SIG-M5 treated with dmso at 0.1 percent for 504 hours (cell line): ENCODE measurements at regions not wholly inside any gene's neighbourhood (a gene's known extent, or its start where the extent isn't known, plus 50 kb on each side); places are given as distances from the start of the nearest gene placed in this dataset.

Experiments used
- DNase-seq: peaks from one replicate; lab custom pipeline; 2025; ENCODE audit not compliant: unreplicated experiment; lab: John Stamatoyannopoulos, UW

DNA sequence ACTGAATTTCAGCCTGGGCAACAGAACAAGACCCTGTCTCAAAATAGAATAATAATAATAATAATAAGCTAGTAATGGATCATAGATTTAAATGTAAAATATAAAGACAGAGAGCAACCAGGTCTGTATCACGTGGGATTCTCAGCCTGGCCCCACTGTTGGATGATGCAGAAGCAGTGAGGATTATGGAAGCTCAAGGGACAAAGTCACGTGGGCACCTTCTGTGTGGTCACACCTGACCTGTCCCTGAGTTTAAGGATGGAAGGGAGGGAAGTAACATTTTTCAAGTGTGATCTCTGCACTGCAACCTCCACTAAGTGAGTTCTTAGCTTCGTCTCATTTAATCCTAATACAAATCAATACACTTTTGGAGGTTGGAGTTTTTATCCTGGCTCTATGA, 212.5 kb upstream of the IER5L start:
- DNase-seq = no peak

GRCh38 chr9:129387822-129388221, 209.8 kb upstream of the IER5L start:
- no peak for DNase-seq

- DNase-seq = no peak
These were observed 208.7 kb upstream of the IER5L start for GRCh38 chr9:129386812-129387177.

GRCh38 chr9:129385211-129385934, 207.3 kb upstream of the IER5L start:
- no peak for DNase-seq

GRCh38 chr9:129384491-129385210, 206.6 kb upstream of the IER5L start:
- no peak for DNase-seq

DNA sequence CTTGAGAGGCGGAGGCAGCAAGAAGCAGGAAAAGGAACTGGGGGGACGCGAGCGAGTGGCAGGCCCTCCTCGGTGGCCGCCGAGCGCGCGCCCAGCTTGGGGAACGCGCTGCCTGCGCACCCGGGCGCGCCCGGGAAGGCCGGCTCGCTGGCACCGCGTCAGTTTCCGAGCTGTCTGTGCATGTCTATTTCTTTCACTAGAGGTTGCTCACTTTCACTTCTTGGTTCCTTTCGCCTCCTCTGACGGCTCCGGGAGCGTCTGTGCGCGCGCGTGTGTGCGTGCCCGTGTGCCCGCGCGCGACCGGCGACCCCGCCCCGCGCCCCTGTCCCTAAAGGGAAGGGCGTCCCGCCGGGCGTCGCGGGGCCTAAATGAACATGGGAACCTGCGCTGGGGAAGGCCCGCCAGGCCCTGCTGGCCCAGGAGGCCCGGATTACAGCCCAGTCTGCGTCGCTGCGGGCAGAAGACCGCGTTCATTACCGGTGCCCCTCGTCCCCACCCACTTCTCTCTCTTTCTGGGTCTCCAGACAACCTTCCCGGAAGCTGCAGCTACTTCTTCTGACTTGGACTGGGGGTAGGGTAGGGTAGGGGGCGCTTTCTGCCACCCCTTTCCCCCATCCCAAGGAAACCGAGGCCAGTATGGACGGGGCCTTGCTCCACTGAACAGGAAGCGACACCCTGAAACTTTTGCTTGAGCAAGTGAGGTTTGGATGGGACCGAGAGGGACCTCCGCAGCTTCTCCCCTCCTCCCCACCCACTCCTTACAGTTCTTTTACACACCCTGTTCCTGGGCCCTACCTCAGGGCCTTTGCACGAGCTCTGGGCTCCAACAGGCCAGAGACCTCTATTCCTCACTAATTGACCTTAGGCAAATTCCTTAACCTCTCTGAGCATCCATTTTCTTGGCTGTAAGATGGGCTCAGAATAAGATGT, 205.8 kb upstream of the IER5L start:
- peak; percentile 87 for DNase-seq

DNA sequence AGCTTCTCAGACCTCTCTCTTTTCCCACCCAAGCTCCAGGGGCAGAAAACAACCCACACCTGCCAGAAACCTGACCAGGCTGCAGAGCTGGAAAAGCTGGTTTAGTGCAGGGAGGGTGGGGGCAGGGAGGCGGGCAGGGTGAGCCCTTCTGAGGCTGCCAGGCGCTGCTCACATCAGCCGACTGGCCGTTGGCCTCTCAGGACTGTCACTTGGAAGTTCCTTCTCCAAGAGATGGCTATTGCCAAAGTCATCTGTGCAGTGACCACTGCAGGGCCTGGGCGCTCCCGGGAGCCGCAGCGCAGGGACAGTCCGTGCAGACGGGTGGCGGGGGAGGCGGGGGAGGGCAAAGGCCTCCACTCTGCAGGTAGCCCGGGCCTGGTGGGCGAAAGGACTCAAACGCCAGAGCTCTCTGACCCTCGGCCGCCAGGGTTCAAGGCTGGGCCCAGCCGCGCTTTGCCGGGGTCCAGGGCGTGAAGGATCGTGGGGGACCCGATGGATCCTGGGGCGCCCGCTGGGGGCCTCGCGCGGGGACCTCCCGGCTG, 205.0 kb upstream of the IER5L start:
- peak; percentile 21 for DNase-seq

- no peak for DNase-seq
These were observed 204.4 kb upstream of the IER5L start for GRCh38 chr9:129382281-129383018.

- no peak for DNase-seq
These were observed 203.5 kb upstream of the IER5L start for GRCh38 chr9:129381481-129381957.

GRCh38 chr9:129380961-129381401, 202.9 kb upstream of the IER5L start:
- DNase-seq = no peak

DNA sequence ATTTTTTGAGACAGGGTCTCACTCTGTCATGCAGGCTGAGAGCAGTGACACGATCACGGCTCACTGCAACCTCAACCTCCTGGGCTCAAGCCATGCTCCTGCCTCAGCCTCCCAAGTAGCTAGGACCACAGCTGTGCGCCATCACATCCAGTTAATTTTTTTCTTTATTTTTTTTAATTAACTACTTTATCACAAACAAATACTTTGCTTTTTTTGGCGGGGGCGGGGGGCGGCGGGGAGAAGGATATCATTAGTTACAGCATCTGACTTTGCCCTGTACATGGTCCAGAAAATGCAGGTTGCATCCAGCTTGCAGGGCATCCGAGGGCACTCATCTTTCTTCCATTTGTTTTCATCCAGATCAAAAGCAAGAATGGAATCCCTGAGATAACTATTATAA, 201.8 kb upstream of the IER5L start:
- no peak for DNase-seq

GRCh38 chr9:129379181-129379836, 201.2 kb upstream of the IER5L start:
- DNase-seq = no peak

DNA sequence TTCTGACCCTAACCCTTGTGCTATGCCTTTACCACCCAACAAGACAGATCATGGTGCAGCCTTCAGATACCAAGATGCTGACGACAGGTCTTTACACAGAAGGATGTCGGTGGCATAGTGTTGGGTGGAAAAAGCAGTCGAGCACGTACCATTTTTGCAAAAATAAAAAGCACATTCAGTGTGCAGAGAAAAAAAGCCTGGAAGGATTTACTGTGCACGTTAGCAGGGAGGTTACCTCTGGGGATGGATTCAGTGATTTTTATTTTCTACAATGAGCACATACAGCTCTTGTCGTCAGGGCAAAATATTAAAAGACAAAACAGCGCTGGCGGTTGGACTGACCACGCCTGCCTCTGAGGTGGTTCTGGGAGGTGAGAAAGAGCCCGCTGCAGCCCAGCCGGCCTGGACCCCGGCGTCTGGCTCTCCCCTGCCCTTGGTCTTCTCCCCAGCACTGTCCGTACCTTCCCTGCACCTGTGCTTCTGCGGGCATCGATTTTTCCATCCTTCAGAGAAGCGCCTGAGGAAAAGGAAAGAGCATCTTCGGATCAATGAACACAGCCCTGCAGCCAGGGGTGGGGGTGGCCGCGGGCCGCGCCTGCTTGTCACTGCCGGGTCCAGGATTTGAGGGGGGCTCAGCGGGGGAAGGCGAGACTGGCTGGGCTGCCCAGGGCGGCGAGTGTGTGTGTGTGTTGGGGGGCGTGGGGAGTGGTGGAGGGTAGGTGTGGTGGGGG, 200.0 kb upstream of the IER5L start:
- DNase-seq = no peak

DNA sequence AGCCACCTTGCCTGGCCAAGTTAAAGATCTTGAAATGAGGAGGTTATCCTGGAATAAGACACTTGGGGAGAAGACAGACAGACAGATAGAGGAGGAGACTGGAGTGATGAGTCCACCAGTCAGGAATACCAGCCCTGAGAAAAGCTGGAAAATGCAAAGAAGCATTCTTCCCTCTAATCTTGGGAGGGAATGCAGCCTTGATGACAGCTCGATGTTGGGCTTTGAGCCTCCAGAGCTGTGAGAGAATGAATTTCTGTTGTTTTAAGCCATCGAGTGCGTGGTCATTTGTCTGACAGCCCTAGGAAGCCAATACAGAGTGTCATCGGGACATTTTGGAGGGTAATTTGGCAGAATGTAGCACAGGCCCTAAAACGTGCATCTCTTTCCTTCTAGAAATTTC, 199.1 kb upstream of the IER5L start:
- no peak for DNase-seq

GRCh38 chr9:129375845-129376244, 197.8 kb upstream of the IER5L start:
- no peak for DNase-seq

GRCh38 chr9:129374651-129375050, 196.6 kb upstream of the IER5L start:
- no peak for DNase-seq

DNA sequence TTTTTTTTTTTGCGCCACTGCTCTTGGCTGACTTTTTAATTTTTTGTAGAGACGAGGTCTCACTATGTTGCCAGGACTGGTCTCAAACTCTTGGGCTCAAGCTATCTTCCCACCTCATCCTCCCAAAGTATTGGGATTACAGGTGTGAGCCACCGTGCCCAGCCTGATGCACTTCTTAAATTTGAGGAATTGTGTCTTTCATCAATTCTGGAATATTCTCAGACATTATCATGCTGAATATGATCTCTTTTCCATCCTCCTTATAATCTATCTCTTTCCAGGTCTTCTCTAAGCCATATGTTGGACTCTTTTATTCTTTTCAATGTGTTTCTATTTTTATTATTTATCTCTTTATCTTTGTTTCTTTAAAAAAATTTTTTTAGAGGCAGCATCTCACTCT, 196.2 kb upstream of the IER5L start:
- no peak for DNase-seq

DNA sequence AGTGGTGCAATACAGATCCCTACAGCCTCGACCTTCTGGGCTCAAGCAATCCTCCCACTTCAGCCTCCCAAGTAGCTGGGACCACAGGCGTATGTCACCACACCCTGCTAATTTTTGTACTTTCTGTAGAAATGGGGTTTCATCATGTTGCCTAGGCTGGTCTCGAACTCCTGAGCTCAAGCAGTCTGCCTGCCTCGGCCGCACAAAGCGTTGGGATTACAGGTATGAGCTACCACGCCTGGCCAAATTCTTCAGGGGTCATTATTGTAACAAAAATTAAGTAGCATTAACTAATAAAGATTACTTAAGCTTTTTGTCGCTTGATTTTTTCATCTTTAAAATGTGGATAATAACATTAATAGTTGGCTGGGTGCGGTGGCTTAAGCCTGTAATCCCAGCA, 195.3 kb upstream of the IER5L start:
- DNase-seq = no peak

- DNase-seq = no peak
These were observed 192.7 kb upstream of the IER5L start for GRCh38 chr9:129370770-129371169.
